ENCODE measurements at regions not wholly inside any gene's neighbourhood (a gene's known extent, or its start where the extent isn't known, plus 50 kb on each side); places are given as distances from the start of the nearest gene placed in this dataset.

DNA sequence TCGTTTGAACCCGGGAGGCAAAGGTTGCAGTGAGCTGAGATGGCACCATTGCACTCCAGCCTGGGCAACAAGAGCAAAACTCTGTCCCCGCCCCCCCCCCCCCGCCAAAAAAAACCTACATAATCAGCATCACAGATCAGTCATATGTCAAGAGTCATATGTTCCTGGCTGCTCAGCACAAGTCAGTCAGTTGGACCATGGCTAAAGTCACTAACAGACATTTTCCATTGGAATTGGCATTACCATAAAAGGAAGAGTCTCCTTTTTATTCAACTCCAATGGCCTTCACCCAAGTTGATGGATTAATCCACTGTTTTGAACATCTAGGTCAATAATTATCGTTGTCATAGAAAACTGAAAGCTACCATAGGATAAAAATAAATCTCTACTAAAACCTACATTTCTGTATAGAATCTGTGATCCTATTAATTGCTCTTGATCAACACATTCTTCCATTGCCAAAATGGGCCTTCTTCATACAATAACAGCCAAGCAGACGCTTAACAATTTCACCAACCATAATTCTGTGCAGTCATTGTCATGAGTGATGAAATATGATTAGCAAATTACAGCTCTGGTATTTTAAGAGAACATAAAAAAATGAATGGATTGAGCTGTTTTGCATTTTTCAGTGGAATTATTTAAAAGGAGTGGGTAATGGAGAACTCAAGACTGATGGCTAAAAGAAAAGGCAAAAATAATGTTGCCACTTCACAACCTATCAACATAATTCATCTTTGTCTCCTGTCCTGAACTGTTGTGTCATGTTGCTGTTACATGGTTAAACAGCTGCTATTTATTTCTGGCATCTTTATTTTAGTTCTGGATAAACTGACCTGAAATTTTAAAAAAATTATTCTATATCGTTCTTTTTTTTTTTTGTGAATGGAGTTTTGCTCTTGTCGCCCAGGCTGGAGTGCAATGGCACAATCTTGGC lies 555.5 kb upstream of the JARID2 start:
- H3K9ac ChIP-seq (ENCODE audit: insufficient read depth in 1 of 2, low read length in 2 of 2): no peak overlapping the region
- no peaks in the 10 kb centered on the region for H3K36me3 ChIP-seq (ENCODE audit: control insufficient read depth in 4 of 4, insufficient read depth in 4 of 4, low read length in 4 of 4)
- ATAC-seq (ENCODE audit: insufficient read depth, low FRiP score) (no peak), DNase-seq (no peak)
- peaks cover 0 to 3% (median 0%) of the 10 kb centered on the region in 5 donors for H3K4me1 ChIP-seq (ENCODE audit: control insufficient read depth in 5 of 5, insufficient read depth in 5 of 5, low read length in 5 of 5)
- TF ChIP-seq CTCF (IDR thresholded peaks at IDR 0.05; ENCODE audit: control extremely low read depth, extremely low read depth): no peak
- no peaks in the 10 kb centered on the region for H3K9me3 ChIP-seq (ENCODE audit: control insufficient read depth in 4 of 4, insufficient read depth in 3 of 4, low read length in 3 of 4)
- WGBS, 2 donors: 92 to 94% methylated on average over 8 of the region's 8 CpGs
- no peak overlapping the region for H3K27ac ChIP-seq (ENCODE audit: low read depth in 1 of 2, low read length in 1 of 2)
- no peak overlapping the region for H3K4me3 ChIP-seq
- no peaks in the 10 kb centered on the region for H3K27me3 ChIP-seq (ENCODE audit: control insufficient read depth in 3 of 3, insufficient read depth in 3 of 3, low read length in 2 of 3)

GRCh38 chr6:14692208-14692607 lies 553.7 kb upstream of the JARID2 start:
- no peak overlapping the region for H3K27ac ChIP-seq (ENCODE audit: low read depth in 1 of 2, low read length in 1 of 2)
- DNase-seq: no peak
- 74 to 84% methylated on average over 1 of the region's 1 CpG for WGBS, 2 donors

GRCh38 chr6:14693301-14694192 lies 552.3 kb upstream of the JARID2 start:
- Histone ChIP-seq H3K27ac (ENCODE audit: low read depth in 1 of 2, low read length in 1 of 2) (no peak overlapping the region), H3K36me3 (ENCODE audit: control insufficient read depth in 4 of 4, insufficient read depth in 4 of 4, low read length in 4 of 4) (no peaks in the 10 kb centered on the region), H3K4me3 (no peak overlapping the region), H3K9me3 (ENCODE audit: control insufficient read depth in 4 of 4, insufficient read depth in 3 of 4, low read length in 3 of 4) (no peaks in the 10 kb centered on the region), H3K9ac (ENCODE audit: insufficient read depth in 1 of 2, low read length in 2 of 2) (no peak overlapping the region), H3K4me1 (ENCODE audit: control insufficient read depth in 5 of 5, insufficient read depth in 5 of 5, low read length in 5 of 5) (peaks cover 0 to 3% (median 0%) of the 10 kb centered on the region in 5 donors), H3K27me3 (ENCODE audit: control insufficient read depth in 3 of 3, insufficient read depth in 3 of 3, low read length in 2 of 3) (no peaks in the 10 kb centered on the region)
- WGBS, 2 donors: 90 to 96% methylated on average over 10 of the region's 10 CpGs
- DNase-seq: no peak
- TF ChIP-seq CTCF (IDR thresholded peaks at IDR 0.05; ENCODE audit: control extremely low read depth, extremely low read depth): no peak
- no peak for ATAC-seq (ENCODE audit: insufficient read depth, low FRiP score)

More at GRCh38 chr6:14692208-14692607, 553.7 kb upstream of the JARID2 start:
- Histone ChIP-seq H3K9me3 (ENCODE audit: control insufficient read depth in 4 of 4, insufficient read depth in 3 of 4, low read length in 3 of 4) (no peaks in the 10 kb centered on the region), H3K9ac (ENCODE audit: insufficient read depth in 1 of 2, low read length in 2 of 2) (no peak overlapping the region), H3K36me3 (ENCODE audit: control insufficient read depth in 4 of 4, insufficient read depth in 4 of 4, low read length in 4 of 4) (no peaks in the 10 kb centered on the region), H3K27me3 (ENCODE audit: control insufficient read depth in 3 of 3, insufficient read depth in 3 of 3, low read length in 2 of 3) (no peaks in the 10 kb centered on the region), H3K4me3 (no peak overlapping the region), H3K4me1 (ENCODE audit: control insufficient read depth in 5 of 5, insufficient read depth in 5 of 5, low read length in 5 of 5) (peaks cover 0 to 3% (median 0%) of the 10 kb centered on the region in 5 donors)
- no peak for TF ChIP-seq CTCF (IDR thresholded peaks at IDR 0.05; ENCODE audit: control extremely low read depth, extremely low read depth)
- ATAC-seq (ENCODE audit: insufficient read depth, low FRiP score): no peak
